Heart left ventricle (tissue), 16 donors: ENCODE measurements at regions not wholly inside any gene's neighbourhood (a gene's known extent, or its start where the extent isn't known, plus 50 kb on each side); places are given as distances from the start of the nearest gene placed in this dataset.

Experiments
- ATAC-seq, 4 donors: fragments of 200-7000 bp; cut with Tn5 transposase; one replicate each; pipeline ENCODE4 v1.9.1; 2020 to 2022; ENCODE audit warnings: moderate library complexity in 4 of 4, mild to moderate bottlenecking in 3 of 4, moderate number of reproducible peaks in 1 of 4
- DNase-seq, 5 donors: peaks; one replicate each; pipeline ENCODE4 v3.0.0-alpha.2; 2020
- H3K27ac ChIP-seq, 12 donors: fragments of 200-600 bp; sonication (generic) in 4 of 12; one replicate each; pipeline versions ENCODE4 v1.5.0 to v1.8.0; 2016 to 2022; ENCODE audit warnings: mild to moderate bottlenecking in 2 of 12
- H3K27me3 ChIP-seq, 9 donors: fragments of 200-600 bp; sonication (generic) in 2 of 9; one replicate each; pipeline versions ENCODE4 v1.5.1 to v1.8.0; 2016 to 2022; ENCODE audit warnings: mild to moderate bottlenecking in 3 of 9
- H3K36me3 ChIP-seq, 9 donors: fragments of 200-600 bp; sonication (generic) in 2 of 9; one replicate each; pipeline versions ENCODE4 v1.5.0 to v1.8.0; 2018 to 2022; ENCODE audit warnings: mild to moderate bottlenecking in 2 of 9
- H3K4me1 ChIP-seq, 12 donors: fragments of 200-600 bp; sonication (generic) in 4 of 12; one replicate each; pipeline versions ENCODE4 v1.5.0 to v1.8.0; 2016 to 2022; ENCODE audit warnings: mild to moderate bottlenecking in 3 of 12
- H3K4me3 ChIP-seq, 12 donors: fragments of 200-600 bp; sonication (generic) in 4 of 12; one replicate each; pipeline versions ENCODE4 v1.5.0 to v1.8.0; 2017 to 2022; ENCODE audit warnings: mild to moderate bottlenecking in 9 of 12, moderate library complexity in 4 of 12
- H3K9me3 ChIP-seq, 12 donors: fragments of 200-600 bp; sonication (generic) in 4 of 12; one replicate each; pipeline versions ENCODE4 v1.5.0 to v1.8.0; 2016 to 2022; ENCODE audit warnings: mild to moderate bottlenecking in 1 of 12
- POLR2A ChIP-seq, 2 donors: fragments of 450-650 bp; IDR thresholded peaks; one replicate each; pipeline ENCODE4 v1.6.1; 2017; ENCODE audit warnings: antibody characterized with exemption in 2 of 2, mild to moderate bottlenecking in 2 of 2, moderate library complexity in 2 of 2
- WGBS, 4 donors: extraction: QIAGEN DNeasy Blood & Tissue Kit in 2 of 4; methylation state at CpG; one replicate each; pipeline versions ENCODE4 v1.1.5 to v1.1.7; 2013 to 2018; 5-methylcytosine and 5-hydroxymethylcytosine counted together
- intact Hi-C, 10 donors: fragments of 100-400 bp; cut with DNase I; formaldehyde crosslinking; loops; one replicate each; pipeline versions ENCODE4 v1.11.1 to v1.14.2; 2022
- TF ChIP-seq, protein P1 (sequence below), 12 donors: fragments of 200-600 bp; sonication (generic) in 4 of 12; IDR thresholded peaks; one replicate each; pipeline versions ENCODE4 v1.5.0 to v1.8.0; 2018 to 2022; ENCODE audit warnings: antibody characterized with exemption in 12 of 12, mild to moderate bottlenecking in 5 of 12
- donor health status: ischemic (EF 13 %, LVEDD 7.1; RV severe dilation, severe dysfunction).
- donor health status: healthy with polysubstance abuse.
- donor health status: DM: no; HTN: yes; CAD: no.
- donor health status: DM: no; HTN: no; CAD: no.
- donor health status: ischemic (EF 25% LVEDD 6.9; RV normal size, moderate dysfunction).
- donor health status: ischemic (EF 25% LVEDD 5.7; RV mildly dilated, moderate dysfunction).
- donor health status: healthy.
- donor health status: DM: yes; HTN: yes; CAD: no.
- donor health status: ischemic (EF 35%, LVEDD 5.7; RV mildly dilated, moderate dysfunction).
- donor health status: nonischemic (EF 11% LVEDD 7.7; RV severe dilation, severe dysfunction).
- donor health status: DM: yes; HTN: yes; CAD: no.
- donor health status: PGD.
- donor health status: ischemic (EF 29% LVEDD 5.4; RV normal size, mild dysfunction).
- donor health status: nonischemic (EF 23%, LVEDD 6.1; RV moderate dilation, normal function).

DNA sequence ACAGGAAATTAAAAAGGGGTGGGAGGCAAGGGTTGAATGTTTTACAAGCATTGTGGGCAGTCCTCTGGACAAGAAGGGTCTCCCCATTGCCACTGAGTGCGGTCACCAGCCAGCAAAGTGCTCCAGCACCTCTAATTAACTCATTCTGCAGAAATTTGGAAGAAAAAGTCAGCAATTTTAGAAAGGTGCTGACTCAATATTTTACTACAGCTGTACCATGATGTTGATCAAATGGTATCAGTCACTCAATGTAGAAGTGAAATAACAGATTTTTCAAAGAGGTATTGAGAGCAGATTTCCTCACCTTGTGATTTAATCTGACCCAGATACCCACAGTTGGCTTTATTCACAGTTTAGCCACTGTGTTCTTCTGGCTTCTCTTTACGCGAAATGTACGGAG lies 96.7 kb downstream of the PMP22 start:
- WGBS, 4 donors: 76 to 90% (median 83%) methylated on average over 4 of the region's 4 CpGs
- intact Hi-C loops: no loop called here
- DNase-seq: no peak
- H3K9me3 ChIP-seq: no peaks in the 10 kb centered on the region
- H3K4me1 ChIP-seq: peaks cover 0 to 4% (median 0%) of the 10 kb centered on the region in 12 donors
- peaks cover 0 to 7% (median 0%) of the 10 kb centered on the region in 9 donors for H3K27me3 ChIP-seq
- H3K27ac ChIP-seq: no peak overlapping the region
- H3K4me3 ChIP-seq: no peak overlapping the region
- TF ChIP-seq, protein P1, sequence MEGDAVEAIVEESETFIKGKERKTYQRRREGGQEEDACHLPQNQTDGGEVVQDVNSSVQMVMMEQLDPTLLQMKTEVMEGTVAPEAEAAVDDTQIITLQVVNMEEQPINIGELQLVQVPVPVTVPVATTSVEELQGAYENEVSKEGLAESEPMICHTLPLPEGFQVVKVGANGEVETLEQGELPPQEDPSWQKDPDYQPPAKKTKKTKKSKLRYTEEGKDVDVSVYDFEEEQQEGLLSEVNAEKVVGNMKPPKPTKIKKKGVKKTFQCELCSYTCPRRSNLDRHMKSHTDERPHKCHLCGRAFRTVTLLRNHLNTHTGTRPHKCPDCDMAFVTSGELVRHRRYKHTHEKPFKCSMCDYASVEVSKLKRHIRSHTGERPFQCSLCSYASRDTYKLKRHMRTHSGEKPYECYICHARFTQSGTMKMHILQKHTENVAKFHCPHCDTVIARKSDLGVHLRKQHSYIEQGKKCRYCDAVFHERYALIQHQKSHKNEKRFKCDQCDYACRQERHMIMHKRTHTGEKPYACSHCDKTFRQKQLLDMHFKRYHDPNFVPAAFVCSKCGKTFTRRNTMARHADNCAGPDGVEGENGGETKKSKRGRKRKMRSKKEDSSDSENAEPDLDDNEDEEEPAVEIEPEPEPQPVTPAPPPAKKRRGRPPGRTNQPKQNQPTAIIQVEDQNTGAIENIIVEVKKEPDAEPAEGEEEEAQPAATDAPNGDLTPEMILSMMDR (IDR thresholded peaks at IDR 0.05): no peak
- no peak for TF ChIP-seq POLR2A (IDR thresholded peaks at IDR 0.05)
- no peaks in the 10 kb centered on the region for H3K36me3 ChIP-seq
- no peak for ATAC-seq

DNA sequence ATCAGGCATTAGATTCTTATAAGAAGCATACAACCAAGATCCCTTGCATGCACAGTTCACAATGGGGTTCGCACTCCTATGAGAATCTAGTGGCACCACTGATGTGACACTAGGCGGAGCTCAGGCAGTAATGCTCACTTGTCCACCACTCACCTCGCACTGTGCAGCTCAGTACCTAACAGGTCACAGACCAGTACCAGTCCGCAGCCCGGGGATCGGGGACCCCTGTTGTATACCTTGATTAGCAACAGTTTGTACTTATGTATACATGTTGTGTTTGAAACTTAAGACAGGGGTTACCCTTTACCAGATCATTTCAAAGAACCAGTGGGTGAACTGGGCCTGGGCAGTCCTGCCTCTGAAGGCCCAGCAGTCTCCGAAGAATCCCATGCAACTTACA lies 103.7 kb downstream of the PMP22 start:
- Histone ChIP-seq H3K4me1 (no peaks in the 10 kb centered on the region), H3K9me3 (no peaks in the 10 kb centered on the region), H3K36me3 (no peaks in the 10 kb centered on the region), H3K27me3 (peaks cover 0 to 12% (median 0%) of the 10 kb centered on the region in 9 donors), H3K27ac (no peak overlapping the region), H3K4me3 (no peak overlapping the region)
- WGBS, 4 donors: 82 to 97% (median 95%) methylated on average over 7 of the region's 7 CpGs
- ATAC-seq (no peak), DNase-seq (no peak)
- no peak for TF ChIP-seq POLR2A (IDR thresholded peaks at IDR 0.05)
- TF ChIP-seq, protein P1 (IDR thresholded peaks at IDR 0.05): no peak
- intact Hi-C loops: no loop called here

DNA sequence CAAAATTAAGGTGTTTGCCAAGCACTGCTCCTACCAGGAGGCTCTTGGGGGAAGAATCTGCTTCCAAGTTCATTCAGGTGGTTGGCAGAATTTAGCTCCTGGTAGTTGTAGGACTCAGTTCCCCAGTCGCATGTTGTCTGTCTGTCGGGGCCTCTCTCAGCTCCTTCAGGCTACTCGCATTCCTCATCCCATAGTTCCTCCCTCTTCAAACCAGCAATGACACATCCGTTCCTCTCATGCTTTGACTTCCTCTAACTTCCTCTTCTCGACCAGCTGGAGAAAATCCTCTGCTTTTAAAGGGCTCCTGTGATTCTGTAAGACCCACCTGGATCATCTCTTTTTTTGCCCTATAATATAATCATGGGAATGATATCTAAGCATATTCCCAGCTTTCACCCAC lies 108.1 kb downstream of the PMP22 start:
- no peak overlapping the region for H3K27ac ChIP-seq
- no peaks in the 10 kb centered on the region for H3K36me3 ChIP-seq
- H3K9me3 ChIP-seq: no peaks in the 10 kb centered on the region
- H3K4me3 ChIP-seq: no peak overlapping the region
- 38 to 46% (median 45%) methylated on average over 5 of the region's 5 CpGs for WGBS, 4 donors
- H3K27me3 ChIP-seq: peaks cover 0 to 5% (median 0%) of the 10 kb centered on the region in 9 donors
- DNase-seq: no peak
- peaks cover 0 to 4% (median 0%) of the 10 kb centered on the region in 12 donors for H3K4me1 ChIP-seq
- ATAC-seq: no peak
- no peak for TF ChIP-seq POLR2A (IDR thresholded peaks at IDR 0.05)
- intact Hi-C loops: loop anchor here (5.0 to 10.0 kb wide), 7 partner anchors 72 to 1562 kb away; partner anchors contain the start of gene HS3ST3B1 (in 1 of the 10)

DNA sequence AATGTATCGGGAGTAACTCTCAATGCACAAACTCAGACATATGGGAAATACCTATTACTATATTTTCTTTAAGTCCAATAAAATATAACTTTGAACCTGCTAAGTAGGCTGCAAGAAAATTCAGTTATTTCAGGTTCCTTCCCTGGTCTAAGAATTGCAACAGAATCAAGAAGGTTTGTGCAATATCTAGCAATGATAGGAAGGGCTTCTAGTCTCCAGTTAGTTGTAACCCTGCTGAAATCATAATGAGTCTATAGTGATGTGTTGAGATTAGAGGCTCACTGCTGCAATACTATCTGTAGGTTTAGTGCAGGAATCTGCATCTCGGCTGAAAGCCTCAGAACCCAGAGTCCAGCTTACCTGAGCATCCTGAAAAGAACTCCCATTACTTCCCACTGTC lies 110.5 kb downstream of the PMP22 start:
- H3K4me1 ChIP-seq: peaks cover 0 to 4% (median 0%) of the 10 kb centered on the region in 12 donors
- no peak for DNase-seq
- no peak for TF ChIP-seq POLR2A (IDR thresholded peaks at IDR 0.05)
- TF ChIP-seq, protein P1 (IDR thresholded peaks at IDR 0.05): no peak
- H3K27ac ChIP-seq: no peak overlapping the region
- WGBS, 4 donors: 79 to 92% (median 90%) methylated on average over 2 of the region's 2 CpGs
- no peaks in the 10 kb centered on the region for H3K36me3 ChIP-seq
- H3K27me3 ChIP-seq: peaks cover 0 to 5% (median 0%) of the 10 kb centered on the region in 9 donors
- H3K4me3 ChIP-seq: no peak overlapping the region
- no peaks in the 10 kb centered on the region for H3K9me3 ChIP-seq
- intact Hi-C loops: loop anchor here (5.0 to 10.0 kb wide), 7 partner anchors 70 to 1560 kb away; partner anchors contain the start of gene HS3ST3B1 (in 1 of the 10)
- ATAC-seq: no peak

DNA sequence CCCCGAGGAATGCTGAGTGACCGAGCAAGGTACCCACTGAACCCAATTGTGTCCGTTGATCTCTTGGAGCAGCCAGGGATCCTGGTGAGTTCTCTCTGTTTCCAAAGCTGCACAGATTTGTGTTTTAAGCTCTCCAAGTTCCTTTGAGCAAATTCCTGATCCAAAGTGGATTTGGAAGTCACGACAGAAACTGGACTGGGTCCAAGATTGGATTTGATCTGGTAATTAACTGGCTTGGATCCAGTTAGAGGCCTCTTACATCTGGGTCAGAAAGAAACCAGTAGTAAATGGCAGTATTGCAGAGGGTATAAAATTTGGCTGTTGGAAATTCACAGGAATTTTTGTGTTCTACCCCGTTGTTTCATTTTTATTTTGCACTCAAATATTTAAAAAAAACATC lies 119.5 kb downstream of the PMP22 start:
- no peaks in the 10 kb centered on the region for H3K9me3 ChIP-seq
- intact Hi-C loops: no loop called here
- H3K36me3 ChIP-seq: no peaks in the 10 kb centered on the region
- H3K27me3 ChIP-seq: no peaks in the 10 kb centered on the region
- H3K27ac ChIP-seq: no peak overlapping the region
- 72 to 75% (median 73%) methylated on average over 5 of the region's 5 CpGs for WGBS, 4 donors
- H3K4me1 ChIP-seq: no peaks in the 10 kb centered on the region
- DNase-seq: no peak
- TF ChIP-seq, protein P1 (IDR thresholded peaks at IDR 0.05): no peak
- TF ChIP-seq POLR2A (IDR thresholded peaks at IDR 0.05): no peak
- no peak for ATAC-seq
- H3K4me3 ChIP-seq: no peak overlapping the region
